ENCODE measurements at regions not wholly inside any gene's neighbourhood (a gene's known extent, or its start where the extent isn't known, plus 50 kb on each side); places are given as distances from the start of the nearest gene placed in this dataset.

- DNase-seq: no peak
Observed at GRCh38 chr15:88378188-88378637, 89.0 kb downstream of the MRPL46 start.

GRCh38 chr15:88377509-88377908 is 89.7 kb downstream of the MRPL46 start:
- no peak for DNase-seq

- no peak for DNase-seq
Observed at GRCh38 chr15:88376574-88377174, 90.5 kb downstream of the MRPL46 start.

GRCh38 chr15:88375234-88375927 is 91.8 kb downstream of the MRPL46 start:
- DNase-seq: no peak

GRCh38 chr15:88365124-88365523 is 102.1 kb downstream of the MRPL46 start:
- DNase-seq: no peak

- no peak for DNase-seq
Observed at GRCh38 chr15:88348579-88349230, 92.2 kb upstream of the NTRK3 start.

- no peak for DNase-seq
Observed at GRCh38 chr15:88345962-88346361, 89.4 kb upstream of the NTRK3 start.

- DNase-seq: no peak
Observed at GRCh38 chr15:88344786-88345185, 88.2 kb upstream of the NTRK3 start.

- no peak for DNase-seq
Observed at GRCh38 chr15:88342666-88343065, 86.1 kb upstream of the NTRK3 start.

GRCh38 chr15:88341653-88342052 is 85.1 kb upstream of the NTRK3 start:
- no peak for DNase-seq

GRCh38 chr15:88341006-88341405 is 84.5 kb upstream of the NTRK3 start:
- DNase-seq: no peak

GRCh38 chr15:88337993-88338392 is 81.5 kb upstream of the NTRK3 start:
- no peak for DNase-seq

- no peak for DNase-seq
Observed at GRCh38 chr15:88335074-88335473, 78.5 kb upstream of the NTRK3 start.

GRCh38 chr15:88334436-88334835 is 77.9 kb upstream of the NTRK3 start:
- DNase-seq: no peak

- peak; percentile 25 for DNase-seq
Observed at GRCh38 chr15:88331291-88331690, 74.8 kb upstream of the NTRK3 start.

- no peak for DNase-seq
Observed at GRCh38 chr15:88326924-88327323, 70.4 kb upstream of the NTRK3 start.

- DNase-seq: no peak
Observed at GRCh38 chr15:88324741-88325065, 68.2 kb upstream of the NTRK3 start.

GRCh38 chr15:88323976-88324740 is 67.6 kb upstream of the NTRK3 start:
- no peak for DNase-seq

GRCh38 chr15:88323468-88323867 is 66.9 kb upstream of the NTRK3 start:
- DNase-seq: no peak

- no peak for DNase-seq
Observed at GRCh38 chr15:88322461-88322860, 65.9 kb upstream of the NTRK3 start.

GRCh38 chr15:88321271-88321670 is 64.7 kb upstream of the NTRK3 start:
- DNase-seq: no peak

GRCh38 chr15:88316586-88316985 is 60.0 kb upstream of the NTRK3 start:
- no peak for DNase-seq

GRCh38 chr15:88315221-88315878 is 58.8 kb upstream of the NTRK3 start:
- DNase-seq: no peak
